ENCODE measurements at regions not wholly inside any gene's neighbourhood (a gene's known extent, or its start where the extent isn't known, plus 50 kb on each side); places are given as distances from the start of the nearest gene placed in this dataset.

GRCh38 chr2:19072161-19072560, 286.3 kb downstream of the OSR1 start:
- TF ChIP-seq, protein P1, sequence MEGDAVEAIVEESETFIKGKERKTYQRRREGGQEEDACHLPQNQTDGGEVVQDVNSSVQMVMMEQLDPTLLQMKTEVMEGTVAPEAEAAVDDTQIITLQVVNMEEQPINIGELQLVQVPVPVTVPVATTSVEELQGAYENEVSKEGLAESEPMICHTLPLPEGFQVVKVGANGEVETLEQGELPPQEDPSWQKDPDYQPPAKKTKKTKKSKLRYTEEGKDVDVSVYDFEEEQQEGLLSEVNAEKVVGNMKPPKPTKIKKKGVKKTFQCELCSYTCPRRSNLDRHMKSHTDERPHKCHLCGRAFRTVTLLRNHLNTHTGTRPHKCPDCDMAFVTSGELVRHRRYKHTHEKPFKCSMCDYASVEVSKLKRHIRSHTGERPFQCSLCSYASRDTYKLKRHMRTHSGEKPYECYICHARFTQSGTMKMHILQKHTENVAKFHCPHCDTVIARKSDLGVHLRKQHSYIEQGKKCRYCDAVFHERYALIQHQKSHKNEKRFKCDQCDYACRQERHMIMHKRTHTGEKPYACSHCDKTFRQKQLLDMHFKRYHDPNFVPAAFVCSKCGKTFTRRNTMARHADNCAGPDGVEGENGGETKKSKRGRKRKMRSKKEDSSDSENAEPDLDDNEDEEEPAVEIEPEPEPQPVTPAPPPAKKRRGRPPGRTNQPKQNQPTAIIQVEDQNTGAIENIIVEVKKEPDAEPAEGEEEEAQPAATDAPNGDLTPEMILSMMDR (IDR thresholded peaks at IDR 0.05): no peak
- no peak for TF ChIP-seq POLR2A (IDR thresholded peaks at IDR 0.05)

Measured in thyroid gland (tissue), 4 donors.